Spleen (tissue), 7 donors: ENCODE measurements at regions not wholly inside any gene's neighbourhood (a gene's known extent, or its start where the extent isn't known, plus 50 kb on each side); places are given as distances from the start of the nearest gene placed in this dataset.

Source experiments
- POLR2A ChIP-seq, 3 donors: fragments of 450-650 bp; IDR thresholded peaks; one replicate each; pipeline ENCODE4 v1.5.1; 2017; ENCODE audit warnings: antibody characterized with exemption in 3 of 3, mild to moderate bottlenecking in 1 of 3
- TF ChIP-seq, protein P1 (sequence below), 11 experiments: fragments of 200-600 bp in 7 of 11; fragments of 450-650 bp in 4 of 11; sonication (generic) in 4 of 11; IDR thresholded peaks in 8 of 11; conservative IDR thresholded peaks in 3 of 11; 1 replicate in 7 of 11; 2 replicates in 4 of 11; pipeline versions ENCODE4 v1.4.0 to v1.8.0; 2016 to 2021; ENCODE audit warnings: antibody characterized with exemption in 11 of 11, inconsistent platforms in 4 of 11, mild to moderate bottlenecking in 1 of 11
- donor health status: DM: no; HTN: no; CAD: no; lungs with moderate emphysema.
- donor health status: DM: no; HTN: no; CAD: no.
- donor health status: DM: no; HTN: no; CAD: no.

DNA sequence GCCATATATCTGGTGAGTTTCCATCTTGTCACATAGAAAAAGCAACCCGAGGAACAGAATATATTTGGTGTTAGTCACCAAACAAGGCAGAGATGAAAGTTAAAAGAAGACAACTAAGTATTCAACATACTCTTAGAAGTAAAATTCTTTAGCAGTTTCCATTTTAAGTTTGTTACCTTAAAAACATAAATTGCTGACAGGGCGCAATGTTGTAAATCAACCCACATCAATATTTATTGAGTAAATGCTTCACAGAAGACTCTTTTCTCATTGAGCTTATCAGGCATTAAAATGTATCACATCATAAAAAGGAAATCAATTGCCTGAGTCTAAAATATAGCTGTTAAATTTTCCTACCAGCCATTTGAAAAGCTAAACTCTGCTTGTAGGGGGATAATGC is 603.0 kb downstream of the FBXO15 start:
- TF ChIP-seq, protein P1, sequence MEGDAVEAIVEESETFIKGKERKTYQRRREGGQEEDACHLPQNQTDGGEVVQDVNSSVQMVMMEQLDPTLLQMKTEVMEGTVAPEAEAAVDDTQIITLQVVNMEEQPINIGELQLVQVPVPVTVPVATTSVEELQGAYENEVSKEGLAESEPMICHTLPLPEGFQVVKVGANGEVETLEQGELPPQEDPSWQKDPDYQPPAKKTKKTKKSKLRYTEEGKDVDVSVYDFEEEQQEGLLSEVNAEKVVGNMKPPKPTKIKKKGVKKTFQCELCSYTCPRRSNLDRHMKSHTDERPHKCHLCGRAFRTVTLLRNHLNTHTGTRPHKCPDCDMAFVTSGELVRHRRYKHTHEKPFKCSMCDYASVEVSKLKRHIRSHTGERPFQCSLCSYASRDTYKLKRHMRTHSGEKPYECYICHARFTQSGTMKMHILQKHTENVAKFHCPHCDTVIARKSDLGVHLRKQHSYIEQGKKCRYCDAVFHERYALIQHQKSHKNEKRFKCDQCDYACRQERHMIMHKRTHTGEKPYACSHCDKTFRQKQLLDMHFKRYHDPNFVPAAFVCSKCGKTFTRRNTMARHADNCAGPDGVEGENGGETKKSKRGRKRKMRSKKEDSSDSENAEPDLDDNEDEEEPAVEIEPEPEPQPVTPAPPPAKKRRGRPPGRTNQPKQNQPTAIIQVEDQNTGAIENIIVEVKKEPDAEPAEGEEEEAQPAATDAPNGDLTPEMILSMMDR (IDR thresholded peaks at IDR 0.05 in 8 of 11, conservative IDR thresholded peaks at IDR 0.05 in 3 of 11) = no peak
- no peak for TF ChIP-seq POLR2A (IDR thresholded peaks at IDR 0.05)
